ENCODE measurements at regions not wholly inside any gene's neighbourhood (a gene's known extent, or its start where the extent isn't known, plus 50 kb on each side); places are given as distances from the start of the nearest gene placed in this dataset.

- no peak for DNase-seq
- TF ChIP-seq CTCF (IDR thresholded peaks at IDR 0.05) = no peak
- no peaks in the 10 kb centered on the region for H3K4me1 Mint-ChIP-seq
- H3K27me3 Mint-ChIP-seq (ENCODE audit: low read depth, poor library complexity) = no peaks in the 10 kb centered on the region
- H3K36me3 Mint-ChIP-seq (ENCODE audit: low read depth) = no peaks in the 10 kb centered on the region
- H3K9me3 Mint-ChIP-seq = peaks cover 13% of the 10 kb centered on the region
- no peak overlapping the region for H3K4me3 Mint-ChIP-seq
- no peak overlapping the region for H3K27ac Mint-ChIP-seq
Measured at GRCh38 chr7:84354866-84355265, 160.3 kb upstream of the SEMA3A start.

DNA sequence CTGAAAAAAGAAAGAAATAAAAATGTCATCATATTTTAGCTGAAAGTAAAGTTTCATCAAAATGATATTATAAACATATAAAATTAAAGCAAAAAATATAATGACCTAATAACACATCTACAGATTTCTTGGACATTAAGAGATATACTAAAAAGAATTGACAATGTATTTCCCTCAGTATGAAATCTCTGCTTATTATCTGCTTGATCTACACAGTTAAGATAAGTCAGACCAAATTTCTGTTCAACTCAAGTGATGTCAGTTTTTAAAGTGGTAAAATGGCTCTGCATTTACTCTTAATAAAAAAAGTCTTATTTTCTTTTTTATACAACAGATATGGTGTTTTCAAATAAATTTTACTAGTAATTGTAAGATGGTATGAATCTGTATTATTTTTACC is 159.4 kb upstream of the SEMA3A start:
- H3K4me1 Mint-ChIP-seq = no peaks in the 10 kb centered on the region
- no peak overlapping the region for H3K4me3 Mint-ChIP-seq
- TF ChIP-seq CTCF (IDR thresholded peaks at IDR 0.05) = no peak
- peaks cover 13% of the 10 kb centered on the region for H3K9me3 Mint-ChIP-seq
- no peak overlapping the region for H3K27ac Mint-ChIP-seq
- H3K27me3 Mint-ChIP-seq (ENCODE audit: low read depth, poor library complexity) = no peaks in the 10 kb centered on the region
- no peaks in the 10 kb centered on the region for H3K36me3 Mint-ChIP-seq (ENCODE audit: low read depth)
- no peak for DNase-seq

DNA sequence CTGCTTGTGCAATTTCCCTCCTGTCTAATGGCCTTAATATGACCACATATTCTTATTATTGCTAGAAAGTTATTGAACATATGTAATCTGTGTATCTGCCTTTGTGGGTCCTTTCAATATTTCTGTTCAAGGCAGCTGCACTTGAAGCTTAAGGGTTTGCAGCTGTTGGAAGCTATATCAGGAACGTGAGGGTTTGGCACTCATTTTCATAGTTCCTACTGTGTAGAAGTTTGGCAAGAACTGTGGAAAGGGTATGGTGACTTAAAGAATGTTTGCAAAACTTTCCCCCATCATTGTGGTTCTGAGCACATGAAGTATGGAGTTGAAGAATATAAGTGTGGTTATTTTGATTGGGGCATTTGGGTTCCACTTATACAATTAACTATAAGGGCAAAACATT is 144.7 kb upstream of the SEMA3A start:
- Mint-ChIP-seq H3K4me3 (no peak overlapping the region), H3K27me3 (ENCODE audit: low read depth, poor library complexity) (no peaks in the 10 kb centered on the region), H3K4me1 (no peaks in the 10 kb centered on the region), H3K36me3 (ENCODE audit: low read depth) (no peaks in the 10 kb centered on the region), H3K9me3 (no peaks in the 10 kb centered on the region), H3K27ac (no peak overlapping the region)
- no peak for DNase-seq
- no peak for TF ChIP-seq CTCF (IDR thresholded peaks at IDR 0.05)

- H3K9me3 Mint-ChIP-seq = no peaks in the 10 kb centered on the region
- no peak for DNase-seq
- no peaks in the 10 kb centered on the region for H3K36me3 Mint-ChIP-seq (ENCODE audit: low read depth)
- no peak overlapping the region for H3K27ac Mint-ChIP-seq
- H3K4me1 Mint-ChIP-seq = no peaks in the 10 kb centered on the region
- H3K27me3 Mint-ChIP-seq (ENCODE audit: low read depth, poor library complexity) = no peaks in the 10 kb centered on the region
- no peak for TF ChIP-seq CTCF (IDR thresholded peaks at IDR 0.05)
- H3K4me3 Mint-ChIP-seq = no peak overlapping the region
Measured at GRCh38 chr7:84337429-84337828, 142.8 kb upstream of the SEMA3A start.

DNA sequence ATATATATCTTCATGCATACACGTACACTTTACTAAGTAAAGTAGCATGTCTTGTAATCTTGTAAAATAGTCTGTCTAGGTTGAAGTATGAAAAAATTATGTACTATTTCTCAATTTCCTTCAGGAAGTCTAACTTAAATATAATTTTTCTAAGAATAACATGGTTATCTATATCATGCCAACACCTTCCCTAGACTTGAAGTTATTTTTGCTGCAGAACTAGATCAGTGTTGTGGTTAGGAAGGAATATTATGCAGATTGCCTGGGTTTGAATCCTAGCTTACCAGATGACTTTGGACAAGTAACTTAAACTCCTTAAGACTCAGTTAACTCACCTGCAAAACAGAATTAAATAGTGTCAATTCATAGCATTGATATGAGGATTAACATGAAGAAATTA is 142.2 kb upstream of the SEMA3A start:
- no peaks in the 10 kb centered on the region for H3K4me1 Mint-ChIP-seq
- no peaks in the 10 kb centered on the region for H3K36me3 Mint-ChIP-seq (ENCODE audit: low read depth)
- H3K4me3 Mint-ChIP-seq = no peak overlapping the region
- no peak overlapping the region for H3K27ac Mint-ChIP-seq
- TF ChIP-seq CTCF (IDR thresholded peaks at IDR 0.05) = no peak
- H3K9me3 Mint-ChIP-seq = no peaks in the 10 kb centered on the region
- H3K27me3 Mint-ChIP-seq (ENCODE audit: low read depth, poor library complexity) = no peaks in the 10 kb centered on the region
- no peak for DNase-seq

DNA sequence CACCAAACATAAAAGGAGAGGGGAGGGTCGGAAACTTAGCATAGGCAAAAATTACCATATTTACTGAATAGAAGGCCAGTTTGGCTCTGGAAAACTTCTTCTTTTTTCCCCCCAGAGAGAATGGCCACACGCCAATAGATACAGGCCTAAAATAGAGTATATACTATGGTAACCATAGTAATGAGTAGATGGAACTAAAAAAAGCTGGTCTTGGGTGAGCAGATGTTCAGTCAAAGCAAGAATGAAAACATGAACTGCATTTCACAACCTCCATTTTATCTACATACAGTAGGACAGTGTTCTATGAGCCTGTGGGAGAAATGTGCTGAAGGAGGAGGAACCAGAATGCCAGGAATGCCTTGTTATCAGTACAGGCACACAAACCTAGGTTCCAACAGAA is 141.7 kb upstream of the SEMA3A start:
- no peak overlapping the region for H3K4me3 Mint-ChIP-seq

More for the DNA sequence above, 141.7 kb upstream of the SEMA3A start:
- Mint-ChIP-seq H3K9me3 (no peaks in the 10 kb centered on the region), H3K36me3 (ENCODE audit: low read depth) (no peaks in the 10 kb centered on the region), H3K27ac (no peak overlapping the region), H3K4me1 (no peaks in the 10 kb centered on the region), H3K27me3 (ENCODE audit: low read depth, poor library complexity) (no peaks in the 10 kb centered on the region)
- DNase-seq = no peak
- TF ChIP-seq CTCF (IDR thresholded peaks at IDR 0.05) = no peak

Measured in nephron progenitor cell (in vitro differentiated cells).